Limb (tissue), 2 donors: ENCODE measurements at regions not wholly inside any gene's neighbourhood (a gene's known extent, or its start where the extent isn't known, plus 50 kb on each side); places are given as distances from the start of the nearest gene placed in this dataset.
"Not testable (repeated sequence)": the region's sequence is repeated elsewhere in the genome, so short reads cannot be mapped to it uniquely, and the experiment has no call there.

Experiments used
- DNase-seq, 2 donors: peaks; one replicate each; pipeline ENCODE4 v3.0.0-alpha.2; 2016; ENCODE audit errors: extremely low spot score in 2 of 2

- DNase-seq: not testable (repeated sequence)
Observed at GRCh38 chr3:125697126-125697525, 101.8 kb upstream of the OSBPL11 start.

GRCh38 chr3:125697979-125698640, 102.8 kb upstream of the OSBPL11 start:
- not testable (repeated sequence) for DNase-seq

- no peak for DNase-seq
Observed at GRCh38 chr3:125715651-125716050, 120.4 kb upstream of the OSBPL11 start.

- DNase-seq: not testable (repeated sequence)
Observed at GRCh38 chr3:125732151-125732550, 136.9 kb upstream of the OSBPL11 start.

GRCh38 chr3:125741991-125742718, 146.9 kb upstream of the OSBPL11 start:
- not testable (repeated sequence) for DNase-seq

- not testable (repeated sequence) for DNase-seq
Observed at GRCh38 chr3:125742845-125743244, 147.5 kb upstream of the OSBPL11 start.

GRCh38 chr3:125757050-125757449, 161.8 kb upstream of the OSBPL11 start:
- not testable (repeated sequence) for DNase-seq

- not testable (repeated sequence) for DNase-seq
Observed at GRCh38 chr3:125758641-125759130, 163.4 kb upstream of the OSBPL11 start.

GRCh38 chr3:125762601-125763000, 167.3 kb upstream of the OSBPL11 start:
- DNase-seq: not testable (repeated sequence)

GRCh38 chr3:125766285-125766826, 171.1 kb upstream of the OSBPL11 start:
- DNase-seq: peak; percentile 35 to 83

- peak in 1 of 2 donors; percentile 40 for DNase-seq
Observed at GRCh38 chr3:125766931-125767330, 171.6 kb upstream of the OSBPL11 start.

- no peak for DNase-seq
Observed at GRCh38 chr3:125767641-125768040, 172.3 kb upstream of the OSBPL11 start.

GRCh38 chr3:125768821-125769220, 173.5 kb upstream of the OSBPL11 start:
- DNase-seq: not testable (repeated sequence)

- not testable (repeated sequence) for DNase-seq
Observed at GRCh38 chr3:125771506-125771905, 176.2 kb upstream of the OSBPL11 start.

- DNase-seq: not testable (repeated sequence)
Observed at GRCh38 chr3:125774433-125775034, 179.2 kb upstream of the OSBPL11 start.

- not testable (repeated sequence) for DNase-seq
Observed at GRCh38 chr3:125775106-125775505, 179.8 kb upstream of the OSBPL11 start.

GRCh38 chr3:125775606-125776294, 180.5 kb upstream of the OSBPL11 start:
- DNase-seq: not testable (repeated sequence)

GRCh38 chr3:125779276-125779675, 184.0 kb upstream of the OSBPL11 start:
- DNase-seq: not testable (repeated sequence)

- DNase-seq: not testable (repeated sequence)
Observed at GRCh38 chr3:125779918-125780317, 184.6 kb upstream of the OSBPL11 start.

GRCh38 chr3:125781678-125782077, 186.4 kb upstream of the OSBPL11 start:
- DNase-seq: not testable (repeated sequence)

GRCh38 chr3:125790312-125790711, 178.7 kb upstream of the ROPN1B start:
- not testable (repeated sequence) for DNase-seq
